Prostate gland (tissue), 2 donors: ENCODE measurements at regions not wholly inside any gene's neighbourhood (a gene's known extent, or its start where the extent isn't known, plus 50 kb on each side); places are given as distances from the start of the nearest gene placed in this dataset.

Experiments used
- POLR2A ChIP-seq: fragments of 450-650 bp; IDR thresholded peaks from one replicate; pipeline ENCODE4 v1.6.1; 2016; ENCODE audit warnings: antibody characterized with exemption, mild to moderate bottlenecking
- POLR2AphosphoS5 ChIP-seq: sonication (generic); formaldehyde crosslinking; IDR thresholded peaks from one replicate; pipeline ENCODE4 v1.6.1; 2017; ENCODE audit warnings: antibody characterized with exemption
- TF ChIP-seq, protein P1 (sequence below), 4 experiments: fragments of 200-600 bp in 2 of 4; fragments of 450-650 bp in 2 of 4; sonication (generic) in 2 of 4; IDR thresholded peaks; 1 replicate in 3 of 4; 2 replicates in 1 of 4; pipeline ENCODE4 v1.5.1; 2016 to 2019; ENCODE audit warnings: antibody characterized with exemption in 4 of 4, mild to moderate bottlenecking in 2 of 4, moderate library complexity in 2 of 4

DNA sequence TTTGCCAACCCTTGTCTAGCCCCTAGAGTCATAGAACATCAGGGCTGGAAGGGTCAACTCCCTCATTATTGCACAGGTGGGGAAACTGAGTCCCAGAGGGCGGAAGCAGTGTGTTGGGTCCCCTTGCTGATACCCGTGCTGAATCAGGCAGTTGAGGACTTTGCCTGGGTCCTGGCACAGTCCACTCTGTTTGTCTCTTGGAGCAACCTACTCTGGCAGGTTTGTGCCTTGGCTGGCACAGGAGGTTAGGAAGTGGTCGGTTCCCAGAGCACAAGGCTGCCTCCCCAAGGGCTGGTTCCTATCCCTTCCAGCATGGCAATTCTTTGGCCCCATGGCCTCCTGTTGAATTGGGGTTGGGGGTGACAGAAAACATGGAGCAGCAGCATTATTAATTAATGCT, 94.5 kb upstream of the SHB start:
- TF ChIP-seq, protein P1, sequence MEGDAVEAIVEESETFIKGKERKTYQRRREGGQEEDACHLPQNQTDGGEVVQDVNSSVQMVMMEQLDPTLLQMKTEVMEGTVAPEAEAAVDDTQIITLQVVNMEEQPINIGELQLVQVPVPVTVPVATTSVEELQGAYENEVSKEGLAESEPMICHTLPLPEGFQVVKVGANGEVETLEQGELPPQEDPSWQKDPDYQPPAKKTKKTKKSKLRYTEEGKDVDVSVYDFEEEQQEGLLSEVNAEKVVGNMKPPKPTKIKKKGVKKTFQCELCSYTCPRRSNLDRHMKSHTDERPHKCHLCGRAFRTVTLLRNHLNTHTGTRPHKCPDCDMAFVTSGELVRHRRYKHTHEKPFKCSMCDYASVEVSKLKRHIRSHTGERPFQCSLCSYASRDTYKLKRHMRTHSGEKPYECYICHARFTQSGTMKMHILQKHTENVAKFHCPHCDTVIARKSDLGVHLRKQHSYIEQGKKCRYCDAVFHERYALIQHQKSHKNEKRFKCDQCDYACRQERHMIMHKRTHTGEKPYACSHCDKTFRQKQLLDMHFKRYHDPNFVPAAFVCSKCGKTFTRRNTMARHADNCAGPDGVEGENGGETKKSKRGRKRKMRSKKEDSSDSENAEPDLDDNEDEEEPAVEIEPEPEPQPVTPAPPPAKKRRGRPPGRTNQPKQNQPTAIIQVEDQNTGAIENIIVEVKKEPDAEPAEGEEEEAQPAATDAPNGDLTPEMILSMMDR (IDR thresholded peaks at IDR 0.05), result no peak
- TF ChIP-seq POLR2A (no peak), POLR2AphosphoS5 (no peak)
